OCI-LY1 (cell line): ENCODE measurements at regions not wholly inside any gene's neighbourhood (a gene's known extent, or its start where the extent isn't known, plus 50 kb on each side); places are given as distances from the start of the nearest gene placed in this dataset.

Experiments used
- H2AFZ ChIP-seq: fragments of 200-600 bp; sonication (generic), shearing (Covaris generic); 2 replicates; pipeline ENCODE4 v1.6.0; 2014; ENCODE audit warnings: antibody characterized with exemption, mild to moderate bottlenecking, low read length
- H3F3A ChIP-seq: fragments of 200-600 bp; sonication (generic), shearing (Covaris generic); 2 replicates; pipeline ENCODE4 v1.6.0; 2014; ENCODE audit warnings: mild to moderate bottlenecking, antibody characterized with exemption, low read length, moderate library complexity; ENCODE audit not compliant: insufficient read depth
- H3K27ac ChIP-seq: fragments of 200-600 bp; sonication (generic); 2 replicates; pipeline ENCODE4 v1.5.1; 2014; ENCODE audit warnings: low read length, mixed run types, mild to moderate bottlenecking, low read depth; ENCODE audit not compliant: poor library complexity, severe bottlenecking
- H3K27me3 ChIP-seq: fragments of 200-600 bp; sonication (generic); 2 replicates; pipeline ENCODE4 v1.6.0; 2014; ENCODE audit warnings: antibody characterized with exemption, mild to moderate bottlenecking, low read length, moderate library complexity; ENCODE audit not compliant: insufficient read depth
- H3K36me3 ChIP-seq: fragments of 200-600 bp; sonication (generic); 2 replicates; pipeline ENCODE4 v1.6.1; 2014; ENCODE audit warnings: mild to moderate bottlenecking, antibody characterized with exemption, low read length, moderate library complexity, mixed read lengths; ENCODE audit not compliant: insufficient read depth
- H3K4me1 ChIP-seq: fragments of 200-600 bp; sonication (generic); 2 replicates; pipeline ENCODE4 v1.5.1; 2014; ENCODE audit warnings: mild to moderate bottlenecking, low read length, moderate library complexity; ENCODE audit not compliant: insufficient read depth, severe bottlenecking
- H3K4me2 ChIP-seq: fragments of 200-600 bp; sonication (generic), shearing (Covaris generic); 2 replicates; pipeline ENCODE4 v1.6.1; 2014; ENCODE audit warnings: low read length
- H3K4me3 ChIP-seq: fragments of 200-600 bp; sonication (generic); 2 replicates; pipeline ENCODE4 v1.5.1; 2014; ENCODE audit warnings: low read length, low read depth, mild to moderate bottlenecking, mixed read lengths; ENCODE audit not compliant: poor library complexity, severe bottlenecking
- H3K79me2 ChIP-seq: fragments of 200-600 bp; shearing (Covaris generic); 2 replicates; pipeline ENCODE4 v1.6.1; 2016; ENCODE audit warnings: mixed run types, low read length, mixed read lengths; ENCODE audit not compliant: insufficient read depth
- H3K9ac ChIP-seq: fragments of 200-600 bp; sonication (generic), shearing (Covaris generic); 2 replicates; pipeline ENCODE4 v1.6.1; 2014; ENCODE audit warnings: mild to moderate bottlenecking, low read length, mixed read lengths
- H3K9me2 ChIP-seq: fragments of 200-600 bp; sonication (generic), shearing (Covaris generic); 2 replicates; pipeline ENCODE4 v1.6.1; 2014; ENCODE audit warnings: low read depth, mild to moderate bottlenecking, low read length, mixed read lengths
- H3K9me3 ChIP-seq: fragments of 200-600 bp; shearing (Covaris generic); 2 replicates; pipeline ENCODE4 v1.6.1; 2014; ENCODE audit warnings: low read length, mixed read lengths
- H4K20me1 ChIP-seq: fragments of 200-600 bp; sonication (generic), shearing (Covaris generic); 2 replicates; pipeline ENCODE4 v1.6.0; 2016; ENCODE audit warnings: mild to moderate bottlenecking, low read length; ENCODE audit not compliant: insufficient read depth
- CTCF ChIP-seq: fragments of 200-600 bp; sonication (generic), shearing (Covaris generic); IDR thresholded peaks from 2 replicates; pipeline ENCODE4 v1.5.1; 2017; ENCODE audit warnings: mild to moderate bottlenecking, antibody characterized with exemption, low read length, moderate library complexity, mixed read lengths
- EZH2 ChIP-seq: fragments of 200-600 bp; sonication (generic), shearing (Covaris generic); IDR thresholded peaks from 2 replicates; pipeline ENCODE4 v1.8.0; 2017; ENCODE audit warnings: borderline replicate concordance, mixed run types, mild to moderate bottlenecking, antibody characterized with exemption, low read length, moderate library complexity, mixed read lengths

GRCh38 chr20:48385527-48385926, 442.3 kb downstream of the PREX1 start:
- Histone ChIP-seq H2AFZ (no peak overlapping the region), H3K4me2 (no peak overlapping the region), H3K9ac (no peak overlapping the region), H3K4me3 (no peak overlapping the region), H3K79me2 (no peaks in the 10 kb centered on the region), H3K27ac (no peak overlapping the region), H3K27me3 (no peaks in the 10 kb centered on the region), H3K4me1 (no peaks in the 10 kb centered on the region), H3K36me3 (no peaks in the 10 kb centered on the region), H4K20me1 (no peaks in the 10 kb centered on the region), H3K9me3 (no peaks in the 10 kb centered on the region), H3F3A (no peaks in the 10 kb centered on the region), H3K9me2 (no peaks in the 10 kb centered on the region)
- TF ChIP-seq EZH2 (no peak), CTCF (no peak)

- H3K9ac ChIP-seq: no peak overlapping the region
- H3K4me3 ChIP-seq: no peak overlapping the region
- no peaks in the 10 kb centered on the region for H3F3A ChIP-seq
- H3K4me1 ChIP-seq: no peaks in the 10 kb centered on the region
- H3K27ac ChIP-seq: no peak overlapping the region
- H4K20me1 ChIP-seq: no peaks in the 10 kb centered on the region
- H3K4me2 ChIP-seq: no peak overlapping the region
- no peaks in the 10 kb centered on the region for H3K27me3 ChIP-seq
- H3K9me3 ChIP-seq: no peaks in the 10 kb centered on the region
- no peak overlapping the region for H2AFZ ChIP-seq
- H3K79me2 ChIP-seq: no peaks in the 10 kb centered on the region
- H3K9me2 ChIP-seq: no peaks in the 10 kb centered on the region
- H3K36me3 ChIP-seq: no peaks in the 10 kb centered on the region
- TF ChIP-seq CTCF (no peak), EZH2 (no peak)
Observed at GRCh38 chr20:48385114-48385513, 442.7 kb downstream of the PREX1 start.

DNA sequence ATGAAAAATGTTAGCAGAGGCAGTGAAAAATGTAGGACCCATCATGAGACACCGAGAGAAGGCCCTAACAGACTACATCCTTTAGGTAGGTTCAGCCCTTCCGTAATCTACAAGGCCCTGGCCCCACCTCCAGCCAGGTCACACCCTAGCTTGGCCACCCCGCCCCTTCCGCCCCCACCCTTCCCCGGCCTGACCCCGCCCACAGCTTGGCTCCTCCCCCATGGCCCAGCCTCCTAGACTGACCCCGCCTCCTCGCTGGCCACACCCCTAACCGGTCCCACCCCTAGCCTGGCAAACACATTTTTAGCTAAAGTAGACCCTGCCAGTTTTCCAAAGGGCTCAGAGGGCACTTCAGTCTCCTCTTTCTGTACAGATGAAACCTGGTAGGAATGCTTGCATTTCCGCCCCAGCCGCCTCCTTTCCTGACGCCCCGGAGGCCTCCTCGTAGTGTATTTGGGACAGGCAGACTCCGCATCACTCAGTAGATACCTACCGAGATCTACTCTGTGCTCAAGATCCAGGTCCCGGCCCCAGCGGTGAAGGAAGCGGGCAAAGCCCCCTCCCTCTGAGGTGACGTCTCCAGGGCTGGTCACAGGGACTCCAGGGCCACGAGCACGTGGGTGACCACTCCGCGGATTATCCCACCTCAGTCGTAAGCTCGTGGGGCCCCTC, 443.5 kb downstream of the PREX1 start:
- Histone ChIP-seq H3K27ac (no peak overlapping the region), H3K9ac (no peak overlapping the region), H3K27me3 (no peaks in the 10 kb centered on the region), H3K36me3 (no peaks in the 10 kb centered on the region), H3K79me2 (no peaks in the 10 kb centered on the region), H3K9me3 (no peaks in the 10 kb centered on the region), H4K20me1 (no peaks in the 10 kb centered on the region), H3K4me3 (no peak overlapping the region), H3F3A (no peaks in the 10 kb centered on the region), H3K9me2 (no peaks in the 10 kb centered on the region), H3K4me2 (no peak overlapping the region), H2AFZ (no peak overlapping the region), H3K4me1 (no peaks in the 10 kb centered on the region)
- TF ChIP-seq EZH2 (no peak), CTCF (no peak)
